Pancreas (tissue), 10 donors: ENCODE measurements at regions not wholly inside any gene's neighbourhood (a gene's known extent, or its start where the extent isn't known, plus 50 kb on each side); places are given as distances from the start of the nearest gene placed in this dataset.

ENCODE experiments used
- ATAC-seq, 4 donors: fragments of 200-7000 bp; cut with Tn5 transposase; one replicate each; pipeline versions ENCODE4 v1.8.0 to v1.9.1; 2020; ENCODE audit warnings: mild to moderate bottlenecking in 4 of 4, moderate library complexity in 4 of 4
- DNase-seq, 6 donors: peaks; one replicate each; pipeline ENCODE4 v3.0.0-alpha.2; 2020
- FAIRE-seq: peaks from 2 replicates; lab custom pipeline; 2012; peaks lifted over from hg19 to GRCh38; lab: Jason Lieb, UNC
- H3K27ac ChIP-seq, 4 donors: fragments of 200-600 bp; sonication (generic); 1 replicate in 3 of 4; 2 replicates in 1 of 4; pipeline versions ENCODE4 v1.5.0 to v1.8.0; 2020
- H3K27me3 ChIP-seq, 4 donors: fragments of 200-600 bp; one replicate each; pipeline ENCODE4 v1.8.0; 2021
- H3K36me3 ChIP-seq, 3 donors: fragments of 200-600 bp; sonication (generic) in 1 of 3; one replicate each; pipeline versions ENCODE4 v1.5.0 to v1.8.0; 2020 to 2021
- H3K4me1 ChIP-seq, 3 donors: fragments of 200-600 bp; one replicate each; pipeline ENCODE4 v1.8.0; 2021
- H3K4me3 ChIP-seq, 4 donors: fragments of 200-600 bp; sonication (generic) in 2 of 4; one replicate each; pipeline versions ENCODE4 v1.5.0 to v1.8.0; 2020 to 2021
- H3K9me3 ChIP-seq, 4 donors: fragments of 200-600 bp; one replicate each; pipeline ENCODE4 v1.8.0; 2021
- CTCF ChIP-seq, 4 donors: fragments of 200-600 bp; sonication (generic) in 3 of 4; IDR thresholded peaks; one replicate each; pipeline versions ENCODE4 v1.5.0 to v1.8.0; 2021; ENCODE audit warnings: antibody characterized with exemption in 4 of 4
- WGBS, 2 donors: extraction: QIAGEN DNeasy Blood & Tissue Kit; methylation state at CpG; one replicate each; pipeline ENCODE4 v1.1.7; 2013; 5-methylcytosine and 5-hydroxymethylcytosine counted together
- intact Hi-C, 3 donors: fragments of 100-400 bp; cut with DNase I; formaldehyde crosslinking; loops; one replicate each; pipeline versions ENCODE4 v1.11.1 to v1.14.2; 2022
- donor health status: healthy with polysubstance abuse.
- donor health status: DM: no; HTN: no; CAD: no; lungs with moderate emphysema.
- donor health status: DM: no; HTN: no; CAD: no.
- donor health status: control.
- donor health status: control.
- donor health status: Bipolar disorder and iron deficiency.
- donor health status: DM: yes; HTN: yes; CAD: no.
- donor health status: DM: no; HTN: no; CAD: no.
- donor health status: DM: no; HTN: no; CAD: no.
- donor health status: DM: yes; HTN: yes; CAD: no.

- FAIRE-seq, result no peak
Observed at GRCh38 chr6:2363211-2363610, 117.8 kb upstream of the GMDS start.

GRCh38 chr6:2361195-2361594, 115.8 kb upstream of the GMDS start:
- Histone ChIP-seq H3K27me3 (no peaks in the 10 kb centered on the region), H3K27ac (no peak overlapping the region), H3K4me3 (no peak overlapping the region), H3K4me1 (no peaks in the 10 kb centered on the region), H3K9me3 (no peaks in the 10 kb centered on the region), H3K36me3 (no peaks in the 10 kb centered on the region)
- WGBS, 2 donors, result 94 to 99% methylated on average over 5 of the region's 5 CpGs
- DNase-seq (no peak), FAIRE-seq (no peak), ATAC-seq (no peak)
- no peak for TF ChIP-seq CTCF (IDR thresholded peaks at IDR 0.05)
- intact Hi-C loops, result loop anchor here in 1 of 3 donors (5.0 kb wide), 1 partner anchor 764 kb away; no protein-coding TSS in a partner anchor

More at GRCh38 chr6:2363211-2363610, 117.8 kb upstream of the GMDS start:
- Histone ChIP-seq H3K4me1 (no peaks in the 10 kb centered on the region), H3K27ac (no peak overlapping the region), H3K36me3 (no peaks in the 10 kb centered on the region), H3K9me3 (no peaks in the 10 kb centered on the region), H3K27me3 (no peaks in the 10 kb centered on the region), H3K4me3 (no peak overlapping the region)
- intact Hi-C loops, result loop anchor here in 1 of 3 donors (5.0 kb wide), 1 partner anchor 766 kb away; no protein-coding TSS in a partner anchor
- TF ChIP-seq CTCF (IDR thresholded peaks at IDR 0.05), result no peak
- DNase-seq (no peak), ATAC-seq (no peak)
- WGBS, 2 donors, result 49 to 64% methylated on average over 3 of the region's 3 CpGs

- no peak for FAIRE-seq
- intact Hi-C loops, result loop anchor here in 1 of 3 donors (5.0 kb wide), 1 partner anchor 763 kb away; no protein-coding TSS in a partner anchor
Observed at GRCh38 chr6:2360716-2361115, 115.3 kb upstream of the GMDS start.

GRCh38 chr6:2360126-2360525, 114.7 kb upstream of the GMDS start:
- FAIRE-seq, result no peak
- Histone ChIP-seq H3K36me3 (no peaks in the 10 kb centered on the region), H3K4me3 (no peak overlapping the region), H3K9me3 (no peaks in the 10 kb centered on the region), H3K27ac (no peak overlapping the region), H3K27me3 (no peaks in the 10 kb centered on the region), H3K4me1 (no peaks in the 10 kb centered on the region)
- ATAC-seq, result no peak
- no peak for DNase-seq
- intact Hi-C loops, result loop anchor here in 1 of 3 donors (5.0 kb wide), 1 partner anchor 763 kb away; no protein-coding TSS in a partner anchor
- whole genome bisulfite sequencing, 2 donors, result 83 to 84% methylated on average over 5 of the region's 5 CpGs
- no peak for TF ChIP-seq CTCF (IDR thresholded peaks at IDR 0.05)

More at GRCh38 chr6:2360716-2361115, 115.3 kb upstream of the GMDS start:
- Histone ChIP-seq H3K9me3 (no peaks in the 10 kb centered on the region), H3K36me3 (no peaks in the 10 kb centered on the region), H3K27ac (no peak overlapping the region), H3K4me1 (no peaks in the 10 kb centered on the region), H3K27me3 (no peaks in the 10 kb centered on the region), H3K4me3 (no peak overlapping the region)
- DNase-seq (no peak), ATAC-seq (no peak)
- WGBS, 2 donors, result 95 to 100% methylated on average over 5 of the region's 5 CpGs
- no peak for TF ChIP-seq CTCF (IDR thresholded peaks at IDR 0.05)

GRCh38 chr6:2355150-2355549, 109.7 kb upstream of the GMDS start:
- H3K4me1 ChIP-seq, result peaks cover 6 to 19% (median 7%) of the 10 kb centered on the region in 3 donors
- DNase-seq, result no peak
- TF ChIP-seq CTCF (IDR thresholded peaks at IDR 0.05), result no peak
- FAIRE-seq, result no peak
- no peaks in the 10 kb centered on the region for H3K27me3 ChIP-seq
- H3K27ac ChIP-seq, result no peak overlapping the region
- no peaks in the 10 kb centered on the region for H3K36me3 ChIP-seq
- 74 to 75% methylated on average over 3 of the region's 3 CpGs for WGBS, 2 donors
- ATAC-seq, result no peak
- intact Hi-C loops, result loop anchor here in 2 of 3 donors (5.0 to 10.0 kb wide), 3 partner anchors 150 to 760 kb away; no protein-coding TSS in a partner anchor
- H3K9me3 ChIP-seq, result no peaks in the 10 kb centered on the region
- no peak overlapping the region for H3K4me3 ChIP-seq
